ENCODE measurements at regions not wholly inside any gene's neighbourhood (a gene's known extent, or its start where the extent isn't known, plus 50 kb on each side); places are given as distances from the start of the nearest gene placed in this dataset.

GRCh38 chr5:74407701-74408100 is 232.8 kb downstream of the ENC1 start:
- intact Hi-C loops (cut with micrococcal nuclease) = no loop called here
- peaks cover 13% of the 10 kb centered on the region for H3K4me1 ChIP-seq (ENCODE audit: control insufficient read depth, extremely low read depth, insufficient read depth, low read length)
- peak overlapping the region in 1 of 3 experiments; percentile 25 for H3K4me3 ChIP-seq (replicated peaks in 1 of 3; ENCODE audit: insufficient read depth in 1 of 3, low read depth in 1 of 3, low read length in 3 of 3)
- peak overlapping the region; percentile 69 for H3K4me2 ChIP-seq (ENCODE audit: insufficient read depth, low read length)
- H3K27ac ChIP-seq (ENCODE audit: insufficient read depth, low read depth, low read length) = no peak overlapping the region
- no peaks in the 10 kb centered on the region for H3K27me3 ChIP-seq (ENCODE audit: control insufficient read depth in 2 of 2, insufficient read depth in 2 of 2, low read length in 2 of 2)
- no peak overlapping the region for H2AFZ ChIP-seq (ENCODE audit: low read depth, low read length)
- H3K9me1 ChIP-seq (replicated peaks; ENCODE audit: control insufficient read depth, extremely low read depth, insufficient read depth, low read length) = no peaks in the 10 kb centered on the region
- no peak for TF ChIP-seq MAX (IDR thresholded peaks at IDR 0.05; ENCODE audit: insufficient read depth, insufficient read length)
- no peak for TF ChIP-seq POLR2AphosphoS5 (IDR thresholded peaks at IDR 0.05; ENCODE audit: insufficient read depth, low read depth, low read length)
- H3K36me3 ChIP-seq (ENCODE audit: control insufficient read depth in 2 of 2, extremely low read depth in 1 of 2, insufficient read depth in 2 of 2, low read length in 2 of 2) = no peaks in the 10 kb centered on the region
- H4K20me1 ChIP-seq (replicated peaks; ENCODE audit: control insufficient read depth, extremely low read depth, insufficient read depth, low read length) = no peaks in the 10 kb centered on the region
- H3K9me3 ChIP-seq (replicated peaks; ENCODE audit: control insufficient read depth, insufficient read depth, low read length) = no peaks in the 10 kb centered on the region
- CTCF ChIA-PET = interaction anchor here (0.7 to 2.5 kb wide), 5 partner anchors 8 to 242 kb away, joined by 3 to 8 read pairs (median 4); no protein-coding TSS in a partner anchor
- no TSS peak for BruUV-seq (replicated peaks)
- FAIRE-seq (no peak), DNase-seq (ENCODE audit: low read depth, low spot score) (no peak)
- H3K9ac ChIP-seq (replicated peaks; ENCODE audit: extremely low read depth, insufficient read depth, low read length) = no peak overlapping the region
- no peaks in the 10 kb centered on the region for H3K79me2 ChIP-seq (ENCODE audit: control insufficient read depth, insufficient read depth, low read length)
- dilution Hi-C loops (cut with MboI; ENCODE audit: extremely low pct_ligation_motif_present, low sequenced_read_pairs) = no loop called here
- POLR2A ChIA-PET = interaction anchor here (0.6 kb wide), 1 partner anchor 96 kb away, joined by 3 read pairs; no protein-coding TSS in a partner anchor

GRCh38 chr5:74406844-74407243 is 233.7 kb downstream of the ENC1 start:
- FAIRE-seq (no peak), DNase-seq (ENCODE audit: low read depth, low spot score) (no peak)
- Histone ChIP-seq H3K27me3 (ENCODE audit: control insufficient read depth in 2 of 2, insufficient read depth in 2 of 2, low read length in 2 of 2) (no peaks in the 10 kb centered on the region), H3K4me1 (ENCODE audit: control insufficient read depth, extremely low read depth, insufficient read depth, low read length) (peaks cover 13% of the 10 kb centered on the region), H3K9me1 (replicated peaks; ENCODE audit: control insufficient read depth, extremely low read depth, insufficient read depth, low read length) (no peaks in the 10 kb centered on the region), H3K4me2 (ENCODE audit: insufficient read depth, low read length) (no peak overlapping the region), H3K27ac (ENCODE audit: insufficient read depth, low read depth, low read length) (no peak overlapping the region), H4K20me1 (replicated peaks; ENCODE audit: control insufficient read depth, extremely low read depth, insufficient read depth, low read length) (no peaks in the 10 kb centered on the region), H3K36me3 (ENCODE audit: control insufficient read depth in 2 of 2, extremely low read depth in 1 of 2, insufficient read depth in 2 of 2, low read length in 2 of 2) (no peaks in the 10 kb centered on the region), H3K79me2 (ENCODE audit: control insufficient read depth, insufficient read depth, low read length) (no peaks in the 10 kb centered on the region), H3K4me3 (replicated peaks in 1 of 3; ENCODE audit: insufficient read depth in 1 of 3, low read depth in 1 of 3, low read length in 3 of 3) (no peak overlapping the region), H2AFZ (ENCODE audit: low read depth, low read length) (no peak overlapping the region), H3K9ac (replicated peaks; ENCODE audit: extremely low read depth, insufficient read depth, low read length) (no peak overlapping the region), H3K9me3 (replicated peaks; ENCODE audit: control insufficient read depth, insufficient read depth, low read length) (no peaks in the 10 kb centered on the region)
- TF ChIP-seq MAX (IDR thresholded peaks at IDR 0.05; ENCODE audit: insufficient read depth, insufficient read length) (no peak), FOS (IDR thresholded peaks at IDR 0.05; ENCODE audit: borderline replicate concordance, insufficient read depth, low read length) (no peak), JUN (IDR thresholded peaks at IDR 0.05; ENCODE audit: borderline replicate concordance, insufficient read depth, insufficient read length, low read depth) (no peak), GATA2 (IDR thresholded peaks at IDR 0.05; ENCODE audit: insufficient read depth, insufficient read length, low read depth, low read length) (no peak), POLR2AphosphoS5 (IDR thresholded peaks at IDR 0.05; ENCODE audit: insufficient read depth, low read depth, low read length) (no peak), MYC (IDR thresholded peaks at IDR 0.05; ENCODE audit: low read depth, low read length) (no peak), EZH2 (IDR thresholded peaks at IDR 0.05; ENCODE audit: borderline replicate concordance, low read depth, low read length, severe bottlenecking) (no peak), POLR2A (IDR thresholded peaks at IDR 0.05; ENCODE audit: low read depth, low read length) (no peak)
- TF ChIP-seq, protein P1, sequence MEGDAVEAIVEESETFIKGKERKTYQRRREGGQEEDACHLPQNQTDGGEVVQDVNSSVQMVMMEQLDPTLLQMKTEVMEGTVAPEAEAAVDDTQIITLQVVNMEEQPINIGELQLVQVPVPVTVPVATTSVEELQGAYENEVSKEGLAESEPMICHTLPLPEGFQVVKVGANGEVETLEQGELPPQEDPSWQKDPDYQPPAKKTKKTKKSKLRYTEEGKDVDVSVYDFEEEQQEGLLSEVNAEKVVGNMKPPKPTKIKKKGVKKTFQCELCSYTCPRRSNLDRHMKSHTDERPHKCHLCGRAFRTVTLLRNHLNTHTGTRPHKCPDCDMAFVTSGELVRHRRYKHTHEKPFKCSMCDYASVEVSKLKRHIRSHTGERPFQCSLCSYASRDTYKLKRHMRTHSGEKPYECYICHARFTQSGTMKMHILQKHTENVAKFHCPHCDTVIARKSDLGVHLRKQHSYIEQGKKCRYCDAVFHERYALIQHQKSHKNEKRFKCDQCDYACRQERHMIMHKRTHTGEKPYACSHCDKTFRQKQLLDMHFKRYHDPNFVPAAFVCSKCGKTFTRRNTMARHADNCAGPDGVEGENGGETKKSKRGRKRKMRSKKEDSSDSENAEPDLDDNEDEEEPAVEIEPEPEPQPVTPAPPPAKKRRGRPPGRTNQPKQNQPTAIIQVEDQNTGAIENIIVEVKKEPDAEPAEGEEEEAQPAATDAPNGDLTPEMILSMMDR (IDR thresholded peaks at IDR 0.05; ENCODE audit: extremely low read depth in 1 of 2, insufficient read depth in 1 of 2, low read depth in 1 of 2, low read length in 2 of 2) = no peak
- no TSS peak for BruUV-seq (replicated peaks)
- POLR2A ChIA-PET = no interaction called here
- CTCF ChIA-PET = interaction anchor here (0.7 to 2.5 kb wide), 4 partner anchors 9 to 243 kb away, joined by 3 to 8 read pairs (median 6); no protein-coding TSS in a partner anchor
- dilution Hi-C loops (cut with MboI; ENCODE audit: extremely low pct_ligation_motif_present, low sequenced_read_pairs) = no loop called here
- intact Hi-C loops (cut with micrococcal nuclease) = no loop called here

Measured in endothelial cell of umbilical vein (primary cell).